ENCODE measurements at regions not wholly inside any gene's neighbourhood (a gene's known extent, or its start where the extent isn't known, plus 50 kb on each side); places are given as distances from the start of the nearest gene placed in this dataset.

- Histone ChIP-seq H3K4me2 (no peak overlapping the region), H3F3A (replicated peaks; ENCODE audit: insufficient read depth) (no peaks in the 10 kb centered on the region), H3K9me2 (no peaks in the 10 kb centered on the region), H3K4me3 (ENCODE audit: low read depth in 2 of 2, low read length in 1 of 2) (no peak overlapping the region), H3K9ac (no peak overlapping the region), H3K9me3 (no peaks in the 10 kb centered on the region), H3K27me3 (ENCODE audit: insufficient read depth) (no peaks in the 10 kb centered on the region), H3K27ac (ENCODE audit: low read depth in 2 of 2, low read length in 1 of 2) (no peak overlapping the region), H3K36me3 (replicated peaks in 1 of 2; ENCODE audit: control insufficient read depth in 1 of 2, insufficient read depth in 2 of 2, low read length in 1 of 2) (no peaks in the 10 kb centered on the region), H2AFZ (ENCODE audit: low read depth) (no peak overlapping the region), H3K79me2 (ENCODE audit: insufficient read depth) (no peaks in the 10 kb centered on the region), H4K20me1 (ENCODE audit: insufficient read depth) (no peaks in the 10 kb centered on the region), H3K4me1 (ENCODE audit: control insufficient read depth in 1 of 2, insufficient read depth in 2 of 2, low read depth in 1 of 2, low read length in 1 of 2) (no peaks in the 10 kb centered on the region)
- TF ChIP-seq USF1 (IDR thresholded peaks at IDR 0.05; ENCODE audit: borderline replicate concordance, low read depth) = no peak
- TF ChIP-seq YY1 (IDR thresholded peaks at IDR 0.05; ENCODE audit: low read depth) = no peak
- no peak for TF ChIP-seq JUND (IDR thresholded peaks at IDR 0.05)
- no peak for TF ChIP-seq SMC3 (IDR thresholded peaks at IDR 0.05; ENCODE audit: low read depth, low read length)
- no peak for TF ChIP-seq PBX3 (IDR thresholded peaks at IDR 0.05)
- TF ChIP-seq MXI1 (IDR thresholded peaks at IDR 0.05; ENCODE audit: low read depth, low read length) = no peak
- TF ChIP-seq TCF12 (IDR thresholded peaks at IDR 0.05) = no peak
- no peak for TF ChIP-seq EZH2phosphoT487 (IDR thresholded peaks at IDR 0.05; ENCODE audit: borderline replicate concordance, low read depth)
- no peak for TF ChIP-seq REST (IDR thresholded peaks at IDR 0.05; ENCODE audit: low read depth, low read length)
- no peak for TF ChIP-seq USF2 (IDR thresholded peaks at IDR 0.05; ENCODE audit: borderline replicate concordance, low read depth, low read length)
- no peak for TF ChIP-seq NRF1 (IDR thresholded peaks at IDR 0.05; ENCODE audit: low read depth, low read length)
- no peak for TF ChIP-seq CTCF (IDR thresholded peaks at IDR 0.05)
- TF ChIP-seq CHD2 (IDR thresholded peaks at IDR 0.05; ENCODE audit: low read length, partially characterized antibody) = no peak
- TF ChIP-seq GATA2 (CRISPR knock-in tag; IDR thresholded peaks at IDR 0.05) = no peak
- TF ChIP-seq FOSL2 (IDR thresholded peaks at IDR 0.05; ENCODE audit: borderline replicate concordance, low read depth) = no peak
- TF ChIP-seq EP300 (IDR thresholded peaks at IDR 0.05; ENCODE audit: borderline replicate concordance in 1 of 2, low read depth in 1 of 2, low read length in 1 of 2) = no peak
- TF ChIP-seq RAD21 (IDR thresholded peaks at IDR 0.05; ENCODE audit: low read length) = no peak
- DNase-seq = no peak
- CTCF ChIA-PET = interaction anchor here (1.1 to 2.6 kb wide), 2 partner anchors 12 to 18 kb away, joined by 4 to 9 read pairs; no protein-coding TSS in a partner anchor
- WGBS (ENCODE audit: low lambda C conversion rate) = 5% methylated on average over 1 of the region's 1 CpG
- POLR2A ChIA-PET = no interaction called here
Observed at GRCh38 chr5:101989659-101990058, 306.4 kb downstream of the SLCO4C1 start.

Data from SK-N-SH (cell line).